Esophagus muscularis mucosa (tissue), 3 donors: ENCODE measurements at regions not wholly inside any gene's neighbourhood (a gene's known extent, or its start where the extent isn't known, plus 50 kb on each side); places are given as distances from the start of the nearest gene placed in this dataset.

Experiments used
- POLR2A ChIP-seq: fragments of 450-650 bp; IDR thresholded peaks from one replicate; pipeline ENCODE4 v1.6.1; 2017; ENCODE audit warnings: antibody characterized with exemption, moderate library complexity, mild to moderate bottlenecking, low read depth
- POLR2AphosphoS5 ChIP-seq, 2 donors: sonication (generic); formaldehyde crosslinking; IDR thresholded peaks; one replicate each; pipeline ENCODE4 v1.6.1; 2017; ENCODE audit warnings: antibody characterized with exemption in 2 of 2
- TF ChIP-seq, protein P1 (sequence below), 3 experiments: fragments of 200-600 bp in 2 of 3; fragments of 450-650 bp in 1 of 3; sonication (generic) in 2 of 3; IDR thresholded peaks; one replicate each; pipeline ENCODE4 v1.5.1; 2017 to 2019; ENCODE audit warnings: antibody characterized with exemption in 3 of 3, mild to moderate bottlenecking in 2 of 3, moderate library complexity in 1 of 3

- TF ChIP-seq, protein P1, sequence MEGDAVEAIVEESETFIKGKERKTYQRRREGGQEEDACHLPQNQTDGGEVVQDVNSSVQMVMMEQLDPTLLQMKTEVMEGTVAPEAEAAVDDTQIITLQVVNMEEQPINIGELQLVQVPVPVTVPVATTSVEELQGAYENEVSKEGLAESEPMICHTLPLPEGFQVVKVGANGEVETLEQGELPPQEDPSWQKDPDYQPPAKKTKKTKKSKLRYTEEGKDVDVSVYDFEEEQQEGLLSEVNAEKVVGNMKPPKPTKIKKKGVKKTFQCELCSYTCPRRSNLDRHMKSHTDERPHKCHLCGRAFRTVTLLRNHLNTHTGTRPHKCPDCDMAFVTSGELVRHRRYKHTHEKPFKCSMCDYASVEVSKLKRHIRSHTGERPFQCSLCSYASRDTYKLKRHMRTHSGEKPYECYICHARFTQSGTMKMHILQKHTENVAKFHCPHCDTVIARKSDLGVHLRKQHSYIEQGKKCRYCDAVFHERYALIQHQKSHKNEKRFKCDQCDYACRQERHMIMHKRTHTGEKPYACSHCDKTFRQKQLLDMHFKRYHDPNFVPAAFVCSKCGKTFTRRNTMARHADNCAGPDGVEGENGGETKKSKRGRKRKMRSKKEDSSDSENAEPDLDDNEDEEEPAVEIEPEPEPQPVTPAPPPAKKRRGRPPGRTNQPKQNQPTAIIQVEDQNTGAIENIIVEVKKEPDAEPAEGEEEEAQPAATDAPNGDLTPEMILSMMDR (IDR thresholded peaks at IDR 0.05): peak in 1 of 3 experiments; percentile 22
- no peak for TF ChIP-seq POLR2A
- TF ChIP-seq POLR2AphosphoS5 (IDR thresholded peaks at IDR 0.05): no peak
These were observed 94.0 kb downstream of the AQP4 start for GRCh38 chr18:26771524-26771923.
